GM23248 (cell line): ENCODE measurements at regions not wholly inside any gene's neighbourhood (a gene's known extent, or its start where the extent isn't known, plus 50 kb on each side); places are given as distances from the start of the nearest gene placed in this dataset.
"Not testable (repeated sequence)": the region's sequence is repeated elsewhere in the genome, so short reads cannot be mapped to it uniquely, and the experiment has no call there.

Experiments
- DNase-seq: peaks from one replicate; pipeline ENCODE4 v3.0.0-alpha.2; 2015
- H2AFZ ChIP-seq: fragments of 200-600 bp; sonication (generic); 2 replicates; pipeline ENCODE4 v1.6.1; 2016; ENCODE audit warnings: antibody characterized with exemption
- H3F3A ChIP-seq: fragments of 200-600 bp; sonication (generic); 2 replicates; pipeline ENCODE4 v1.6.1; 2016; ENCODE audit warnings: mild to moderate bottlenecking, antibody characterized with exemption, mixed run types; ENCODE audit not compliant: insufficient read depth
- H3K27ac ChIP-seq: fragments of 200-600 bp; sonication (generic); 2 replicates; pipeline ENCODE4 v1.5.1; 2016; ENCODE audit warnings: mild to moderate bottlenecking
- H3K27me3 ChIP-seq: fragments of 200-600 bp; sonication (generic); replicated peaks from 2 replicates; pipeline ENCODE4 v1.6.1; 2016; ENCODE audit warnings: mild to moderate bottlenecking; ENCODE audit not compliant: insufficient read depth
- H3K36me3 ChIP-seq: fragments of 200-600 bp; sonication (generic); 2 replicates; pipeline ENCODE4 v1.6.1; 2016; ENCODE audit warnings: low read depth, mild to moderate bottlenecking
- H3K4me1 ChIP-seq: fragments of 200-600 bp; sonication (generic); 2 replicates; pipeline ENCODE4 v1.6.1; 2016; ENCODE audit warnings: mild to moderate bottlenecking; ENCODE audit not compliant: insufficient read depth
- H3K4me2 ChIP-seq: fragments of 200-600 bp; sonication (generic); one replicate; pipeline ENCODE4 v1.6.1; 2016; ENCODE audit warnings: mild to moderate bottlenecking; ENCODE audit not compliant: unreplicated experiment
- H3K4me3 ChIP-seq: fragments of 200-600 bp; sonication (generic); 2 replicates; pipeline ENCODE4 v1.5.1; 2016; ENCODE audit warnings: mild to moderate bottlenecking
- H3K79me2 ChIP-seq: fragments of 200-600 bp; sonication (generic); 2 replicates; pipeline ENCODE4 v1.6.1; 2016; ENCODE audit warnings: mild to moderate bottlenecking; ENCODE audit not compliant: insufficient read depth
- H3K9ac ChIP-seq: fragments of 200-600 bp; sonication (generic); 2 replicates; pipeline ENCODE4 v1.6.1; 2016; ENCODE audit warnings: mild to moderate bottlenecking
- H3K9me2 ChIP-seq: fragments of 200-600 bp; sonication (generic); 2 replicates; pipeline ENCODE4 v1.6.1; 2016; ENCODE audit warnings: mixed run types, mild to moderate bottlenecking, moderate library complexity; ENCODE audit not compliant: insufficient read depth
- H3K9me3 ChIP-seq: fragments of 200-600 bp; sonication (generic); one replicate; pipeline ENCODE4 v1.6.1; 2017; ENCODE audit warnings: low read depth
- H4K20me1 ChIP-seq: fragments of 200-600 bp; sonication (generic); 2 replicates; pipeline ENCODE4 v1.6.0; 2016; ENCODE audit not compliant: insufficient read depth
- EZH2 ChIP-seq: fragments of 200-600 bp; sonication (generic); IDR thresholded peaks from 2 replicates; pipeline ENCODE4 v1.6.1; 2018; ENCODE audit warnings: antibody characterized with exemption, mild to moderate bottlenecking; ENCODE audit not compliant: insufficient read depth, poor library complexity, severe bottlenecking
- EZH2phosphoT487 ChIP-seq: fragments of 200-600 bp; sonication (generic); IDR thresholded peaks from 2 replicates; pipeline ENCODE4 v1.6.1; 2018; ENCODE audit warnings: antibody characterized with exemption, moderate library complexity, mild to moderate bottlenecking, low read depth; ENCODE audit not compliant: insufficient read depth
- WGBS, 2 experiments: methylation state at CpG; one replicate each; pipeline ENCODE4 v1.1.6; 2015 to 2017; ENCODE audit warnings: low lambda C conversion rate in 2 of 2, low coverage in 1 of 2; ENCODE audit errors: missing lambda C conversion rate in 2 of 2; 5-methylcytosine and 5-hydroxymethylcytosine counted together
- in situ Hi-C: fragments of 300-500 bp; cut with MboI; formaldehyde crosslinking; loops from 2 replicates; pipeline ENCODE4 v1.15.0; 2020

DNA sequence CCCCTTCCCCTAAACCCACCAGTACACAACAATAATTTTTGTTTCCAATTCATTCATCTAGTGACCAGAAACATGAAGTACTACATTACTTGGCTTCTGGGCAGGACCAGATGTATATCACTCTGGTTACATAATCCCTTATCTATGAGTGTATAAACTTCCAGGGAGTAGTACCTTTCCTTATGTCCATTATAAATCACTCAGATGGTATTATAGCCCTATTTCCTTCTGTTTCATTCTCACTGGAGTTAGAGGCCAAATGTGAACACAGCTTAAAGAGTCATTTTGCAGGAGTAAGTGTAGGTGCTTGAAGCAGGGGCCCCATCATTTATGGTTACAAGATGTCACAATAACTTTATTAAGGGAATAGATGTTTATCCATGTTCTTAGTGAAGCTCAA lies 894.4 kb upstream of the NXPH2 start:
- H3K79me2 ChIP-seq: no peaks in the 10 kb centered on the region
- H4K20me1 ChIP-seq: no peaks in the 10 kb centered on the region
- no peak overlapping the region for H2AFZ ChIP-seq
- no peaks in the 10 kb centered on the region for H3K36me3 ChIP-seq
- no peak for DNase-seq
- H3K4me1 ChIP-seq: no peaks in the 10 kb centered on the region
- TF ChIP-seq EZH2phosphoT487 (no peak), EZH2 (no peak)
- no peak overlapping the region for H3K4me2 ChIP-seq
- H3K4me3 ChIP-seq: no peak overlapping the region
- H3F3A ChIP-seq: no peaks in the 10 kb centered on the region
- in situ Hi-C loops: no loop called here
- H3K9ac ChIP-seq: no peak overlapping the region
- H3K9me2 ChIP-seq: no peaks in the 10 kb centered on the region
- no peaks in the 10 kb centered on the region for H3K9me3 ChIP-seq
- no peaks in the 10 kb centered on the region for H3K27me3 ChIP-seq
- no peak overlapping the region for H3K27ac ChIP-seq

DNA sequence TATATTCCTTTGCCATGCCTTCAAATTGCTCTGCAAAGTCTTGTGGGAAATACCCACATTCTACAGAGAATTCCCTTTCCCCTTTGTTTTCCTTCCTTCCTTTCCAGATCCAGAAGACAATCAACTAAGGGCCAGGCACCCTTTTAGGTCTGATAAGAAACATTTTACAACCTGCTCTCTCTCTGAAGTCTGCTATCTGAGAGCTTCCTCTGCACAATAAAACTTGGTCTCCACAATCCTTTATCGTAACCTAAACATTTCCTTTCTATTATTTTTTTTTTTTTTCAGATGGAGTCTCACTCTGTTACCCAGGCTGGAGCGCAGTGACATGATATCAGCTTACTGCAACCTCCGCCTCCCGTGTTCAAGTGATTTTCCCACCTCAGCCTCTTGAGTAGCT lies 893.3 kb upstream of the NXPH2 start:
- H3K4me3 ChIP-seq, H3K9ac ChIP-seq, H3K9me2 ChIP-seq, H4K20me1 ChIP-seq, in situ Hi-C loops, H3F3A ChIP-seq, H3K4me2 ChIP-seq, H3K4me1 ChIP-seq, H3K9me3 ChIP-seq, H3K27ac ChIP-seq, H3K36me3 ChIP-seq, H2AFZ ChIP-seq, H3K79me2 ChIP-seq, DNase-seq, H3K27me3 ChIP-seq: not testable (repeated sequence)
- 43 to 49% methylated on average over 4 of the region's 4 CpGs for WGBS, 2 experiments

- Histone ChIP-seq H3K27ac (no peak overlapping the region), H3K9me3 (no peaks in the 10 kb centered on the region), H3K4me3 (no peak overlapping the region), H3F3A (no peaks in the 10 kb centered on the region), H2AFZ (no peak overlapping the region), H3K27me3 (no peaks in the 10 kb centered on the region), H3K9ac (no peak overlapping the region), H3K4me1 (no peaks in the 10 kb centered on the region), H3K9me2 (no peaks in the 10 kb centered on the region), H3K36me3 (no peaks in the 10 kb centered on the region), H3K4me2 (no peak overlapping the region), H3K79me2 (no peaks in the 10 kb centered on the region), H4K20me1 (no peaks in the 10 kb centered on the region)
- in situ Hi-C loops: no loop called here
- TF ChIP-seq EZH2 (no peak), EZH2phosphoT487 (no peak)
- WGBS, 2 experiments: 4 to 12% methylated on average over 2 of the region's 2 CpGs
- DNase-seq: no peak
Observed at GRCh38 chr2:139669675-139670074, 889.5 kb upstream of the NXPH2 start.

GRCh38 chr2:139652385-139652784 lies 872.2 kb upstream of the NXPH2 start:
- no peak overlapping the region for H3K27ac ChIP-seq
- no peak overlapping the region for H3K9ac ChIP-seq
- H2AFZ ChIP-seq: no peak overlapping the region
- no peak for DNase-seq
- H3K9me3 ChIP-seq: peaks cover 3% of the 10 kb centered on the region
- no peaks in the 10 kb centered on the region for H3K9me2 ChIP-seq
- no peaks in the 10 kb centered on the region for H3K4me1 ChIP-seq
- H3K4me2 ChIP-seq: no peak overlapping the region
- no peak overlapping the region for H3K4me3 ChIP-seq
- no peak for TF ChIP-seq EZH2phosphoT487
- no peak for TF ChIP-seq EZH2
- in situ Hi-C loops: no loop called here
- H3K27me3 ChIP-seq: no peaks in the 10 kb centered on the region
- no peaks in the 10 kb centered on the region for H4K20me1 ChIP-seq
- no peaks in the 10 kb centered on the region for H3F3A ChIP-seq
- no peaks in the 10 kb centered on the region for H3K36me3 ChIP-seq
- H3K79me2 ChIP-seq: no peaks in the 10 kb centered on the region

GRCh38 chr2:139645617-139646016 lies 865.4 kb upstream of the NXPH2 start:
- no peak overlapping the region for H3K27ac ChIP-seq
- TF ChIP-seq EZH2phosphoT487 (no peak), EZH2 (no peak)
- no peaks in the 10 kb centered on the region for H3K79me2 ChIP-seq
- no peak overlapping the region for H3K9ac ChIP-seq
- no peak overlapping the region for H3K4me3 ChIP-seq
- no peak overlapping the region for H3K4me2 ChIP-seq
- no peaks in the 10 kb centered on the region for H3F3A ChIP-seq
- no peaks in the 10 kb centered on the region for H3K27me3 ChIP-seq
- H3K9me2 ChIP-seq: no peaks in the 10 kb centered on the region
- DNase-seq: no peak
- no peaks in the 10 kb centered on the region for H3K4me1 ChIP-seq
- in situ Hi-C loops: no loop called here
- H2AFZ ChIP-seq: no peak overlapping the region
- no peaks in the 10 kb centered on the region for H4K20me1 ChIP-seq
- H3K9me3 ChIP-seq: no peaks in the 10 kb centered on the region
- H3K36me3 ChIP-seq: no peaks in the 10 kb centered on the region
